ENCODE measurements at regions not wholly inside any gene's neighbourhood (a gene's known extent, or its start where the extent isn't known, plus 50 kb on each side); places are given as distances from the start of the nearest gene placed in this dataset.

- TF ChIP-seq KDM5B (IDR thresholded peaks at IDR 0.05; ENCODE audit: insufficient replicate concordance, low read depth, low read length): no peak
- TF ChIP-seq BDP1 (IDR thresholded peaks at IDR 0.05; ENCODE audit: insufficient read depth, insufficient read length): no peak
- TF ChIP-seq KAT7 (CRISPR knock-in tag; IDR thresholded peaks at IDR 0.05; ENCODE audit: borderline replicate concordance): no peak
- TF ChIP-seq JUN (IDR thresholded peaks at IDR 0.05; ENCODE audit: borderline replicate concordance, low read depth, low read length): no peak
- no peak for TF ChIP-seq JUN (CRISPR knock-in tag; IDR thresholded peaks at IDR 0.05; ENCODE audit: borderline replicate concordance)
- no peak for TF ChIP-seq POLR2H (tag; IDR thresholded peaks at IDR 0.05; ENCODE audit: low read depth)
- no peak for TF ChIP-seq PTRF (tag; IDR thresholded peaks at IDR 0.05)
- no peak for TF ChIP-seq BRCA1 (IDR thresholded peaks at IDR 0.05)
- TF ChIP-seq BRCA1 (CRISPR knock-in tag; IDR thresholded peaks at IDR 0.05): no peak
- no peak for TF ChIP-seq ZNF280A (IDR thresholded peaks at IDR 0.05; ENCODE audit: low read depth, partially characterized antibody)
- no peak for TF ChIP-seq HDAC6 (IDR thresholded peaks at IDR 0.05; ENCODE audit: low read depth, low read length)
- TF ChIP-seq MED1 (CRISPR knock-in tag; IDR thresholded peaks at IDR 0.05; ENCODE audit: borderline replicate concordance): no peak
- TF ChIP-seq BACH1 (tag; IDR thresholded peaks at IDR 0.05): no peak
- TF ChIP-seq ZBTB1 (CRISPR knock-in tag; IDR thresholded peaks at IDR 0.05; ENCODE audit: borderline replicate concordance, low read depth): 0 out of 2 replicates have a peak, but pooled peaks have one; percentile 32
- TF ChIP-seq ZSCAN29 (IDR thresholded peaks at IDR 0.05): no peak
- no peak for TF ChIP-seq CTBP1 (IDR thresholded peaks at IDR 0.05; ENCODE audit: borderline replicate concordance)
- no peak for TF ChIP-seq ZNF12 (CRISPR knock-in tag; IDR thresholded peaks at IDR 0.05)
- TF ChIP-seq, protein P1, sequence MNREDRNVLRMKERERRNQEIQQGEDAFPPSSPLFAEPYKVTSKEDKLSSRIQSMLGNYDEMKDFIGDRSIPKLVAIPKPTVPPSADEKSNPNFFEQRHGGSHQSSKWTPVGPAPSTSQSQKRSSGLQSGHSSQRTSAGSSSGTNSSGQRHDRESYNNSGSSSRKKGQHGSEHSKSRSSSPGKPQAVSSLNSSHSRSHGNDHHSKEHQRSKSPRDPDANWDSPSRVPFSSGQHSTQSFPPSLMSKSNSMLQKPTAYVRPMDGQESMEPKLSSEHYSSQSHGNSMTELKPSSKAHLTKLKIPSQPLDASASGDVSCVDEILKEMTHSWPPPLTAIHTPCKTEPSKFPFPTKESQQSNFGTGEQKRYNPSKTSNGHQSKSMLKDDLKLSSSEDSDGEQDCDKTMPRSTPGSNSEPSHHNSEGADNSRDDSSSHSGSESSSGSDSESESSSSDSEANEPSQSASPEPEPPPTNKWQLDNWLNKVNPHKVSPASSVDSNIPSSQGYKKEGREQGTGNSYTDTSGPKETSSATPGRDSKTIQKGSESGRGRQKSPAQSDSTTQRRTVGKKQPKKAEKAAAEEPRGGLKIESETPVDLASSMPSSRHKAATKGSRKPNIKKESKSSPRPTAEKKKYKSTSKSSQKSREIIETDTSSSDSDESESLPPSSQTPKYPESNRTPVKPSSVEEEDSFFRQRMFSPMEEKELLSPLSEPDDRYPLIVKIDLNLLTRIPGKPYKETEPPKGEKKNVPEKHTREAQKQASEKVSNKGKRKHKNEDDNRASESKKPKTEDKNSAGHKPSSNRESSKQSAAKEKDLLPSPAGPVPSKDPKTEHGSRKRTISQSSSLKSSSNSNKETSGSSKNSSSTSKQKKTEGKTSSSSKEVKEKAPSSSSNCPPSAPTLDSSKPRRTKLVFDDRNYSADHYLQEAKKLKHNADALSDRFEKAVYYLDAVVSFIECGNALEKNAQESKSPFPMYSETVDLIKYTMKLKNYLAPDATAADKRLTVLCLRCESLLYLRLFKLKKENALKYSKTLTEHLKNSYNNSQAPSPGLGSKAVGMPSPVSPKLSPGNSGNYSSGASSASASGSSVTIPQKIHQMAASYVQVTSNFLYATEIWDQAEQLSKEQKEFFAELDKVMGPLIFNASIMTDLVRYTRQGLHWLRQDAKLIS (CRISPR knock-in tag; IDR thresholded peaks at IDR 0.05): no peak; the same call in 1 of the 2 replicates
- TF ChIP-seq, protein P2, sequence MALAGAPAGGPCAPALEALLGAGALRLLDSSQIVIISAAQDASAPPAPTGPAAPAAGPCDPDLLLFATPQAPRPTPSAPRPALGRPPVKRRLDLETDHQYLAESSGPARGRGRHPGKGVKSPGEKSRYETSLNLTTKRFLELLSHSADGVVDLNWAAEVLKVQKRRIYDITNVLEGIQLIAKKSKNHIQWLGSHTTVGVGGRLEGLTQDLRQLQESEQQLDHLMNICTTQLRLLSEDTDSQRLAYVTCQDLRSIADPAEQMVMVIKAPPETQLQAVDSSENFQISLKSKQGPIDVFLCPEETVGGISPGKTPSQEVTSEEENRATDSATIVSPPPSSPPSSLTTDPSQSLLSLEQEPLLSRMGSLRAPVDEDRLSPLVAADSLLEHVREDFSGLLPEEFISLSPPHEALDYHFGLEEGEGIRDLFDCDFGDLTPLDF (CRISPR knock-in tag; IDR thresholded peaks at IDR 0.05): no peak
- TF ChIP-seq, protein P3, sequence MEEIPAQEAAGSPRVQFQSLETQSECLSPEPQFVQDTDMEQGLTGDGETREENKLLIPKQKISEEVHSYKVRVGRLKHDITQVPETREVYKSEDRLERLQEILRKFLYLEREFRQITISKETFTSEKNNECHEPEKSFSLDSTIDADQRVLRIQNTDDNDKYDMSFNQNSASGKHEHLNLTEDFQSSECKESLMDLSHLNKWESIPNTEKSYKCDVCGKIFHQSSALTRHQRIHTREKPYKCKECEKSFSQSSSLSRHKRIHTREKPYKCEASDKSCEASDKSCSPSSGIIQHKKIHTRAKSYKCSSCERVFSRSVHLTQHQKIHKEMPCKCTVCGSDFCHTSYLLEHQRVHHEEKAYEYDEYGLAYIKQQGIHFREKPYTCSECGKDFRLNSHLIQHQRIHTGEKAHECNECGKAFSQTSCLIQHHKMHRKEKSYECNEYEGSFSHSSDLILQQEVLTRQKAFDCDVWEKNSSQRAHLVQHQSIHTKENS (CRISPR knock-in tag; IDR thresholded peaks at IDR 0.05): no peak
- peak; percentile 2; the same call in 1 of the 2 replicates for TF ChIP-seq SUPT5H (IDR thresholded peaks at IDR 0.05)
These were observed 64.8 kb upstream of the GOLGA8B start (continued) for GRCh38 chr15:34648294-34648631.
